DND-41 (cell line): ENCODE measurements at regions not wholly inside any gene's neighbourhood (a gene's known extent, or its start where the extent isn't known, plus 50 kb on each side); places are given as distances from the start of the nearest gene placed in this dataset.

Source experiments
- ATAC-seq: fragments of 200-7000 bp; cut with Tn5 transposase; 3 replicates; pipeline ENCODE4 v1.9.1; 2021; ENCODE audit warnings: low read depth; ENCODE audit not compliant: insufficient read depth
- DNase-seq: peaks from one replicate; pipeline ENCODE4 v3.0.0-alpha.2; 2020
- H2AFZ ChIP-seq: 2 replicates; pipeline ENCODE4 v1.6.0; 2012; ENCODE audit warnings: low read depth, low read length
- H3K27ac ChIP-seq: 2 replicates; pipeline ENCODE4 v1.5.1; 2012; ENCODE audit warnings: low read length, inconsistent platforms
- H3K27me3 ChIP-seq: fragments of 200-600 bp; sonication (generic); 2 replicates; pipeline ENCODE4 v1.6.0; 2012; ENCODE audit warnings: low read length, mild to moderate bottlenecking, inconsistent platforms; ENCODE audit not compliant: insufficient read depth, poor library complexity
- H3K36me3 ChIP-seq: 2 replicates; pipeline ENCODE4 v1.5.1; 2012; ENCODE audit warnings: low read length, inconsistent platforms; ENCODE audit not compliant: insufficient read depth
- H3K4me1 ChIP-seq: 2 replicates; pipeline ENCODE4 v1.5.1; 2012; ENCODE audit warnings: mild to moderate bottlenecking, low read length; ENCODE audit not compliant: insufficient read depth
- H3K4me2 ChIP-seq: 2 replicates; pipeline ENCODE4 v1.6.0; 2012; ENCODE audit warnings: mild to moderate bottlenecking, moderate library complexity, low read length, inconsistent platforms; ENCODE audit not compliant: insufficient read depth
- H3K4me3 ChIP-seq, 2 experiments: fragments of 200-600 bp in 1 of 2; shearing (Covaris generic) in 1 of 2; 2 replicates each; pipeline ENCODE4 v1.5.1; 2012 to 2016; ENCODE audit warnings: inconsistent platforms in 2 of 2, low read length in 2 of 2, mild to moderate bottlenecking in 2 of 2, low read depth in 1 of 2, moderate library complexity in 1 of 2
- H3K79me2 ChIP-seq: 2 replicates; pipeline ENCODE4 v1.6.0; 2012; ENCODE audit warnings: low read length, inconsistent platforms; ENCODE audit not compliant: insufficient read depth
- H3K9ac ChIP-seq: 2 replicates; pipeline ENCODE4 v1.6.0; 2012; ENCODE audit warnings: low read depth, mild to moderate bottlenecking, inconsistent platforms, low read length, moderate library complexity
- H3K9me3 ChIP-seq: 2 replicates; pipeline ENCODE4 v1.5.1; 2012; ENCODE audit warnings: low read length, moderate library complexity, mild to moderate bottlenecking, inconsistent platforms; ENCODE audit not compliant: insufficient read depth, severe bottlenecking
- H4K20me1 ChIP-seq: 2 replicates; pipeline ENCODE4 v1.6.0; 2012; ENCODE audit warnings: low read length; ENCODE audit not compliant: insufficient read depth
- EZH2 ChIP-seq: IDR thresholded peaks from 3 replicates; pipeline ENCODE4 v1.6.1; 2012; ENCODE audit warnings: borderline replicate concordance, low read depth, mild to moderate bottlenecking, moderate library complexity, low read length, inconsistent platforms; ENCODE audit not compliant: severe bottlenecking
- TF ChIP-seq, protein P1 (sequence below): IDR thresholded peaks from 2 replicates; pipeline ENCODE4 v1.5.1; 2012; ENCODE audit warnings: borderline replicate concordance, low read length, moderate library complexity, mild to moderate bottlenecking; ENCODE audit not compliant: poor library complexity, severe bottlenecking; ENCODE audit errors: extremely low read depth

DNA sequence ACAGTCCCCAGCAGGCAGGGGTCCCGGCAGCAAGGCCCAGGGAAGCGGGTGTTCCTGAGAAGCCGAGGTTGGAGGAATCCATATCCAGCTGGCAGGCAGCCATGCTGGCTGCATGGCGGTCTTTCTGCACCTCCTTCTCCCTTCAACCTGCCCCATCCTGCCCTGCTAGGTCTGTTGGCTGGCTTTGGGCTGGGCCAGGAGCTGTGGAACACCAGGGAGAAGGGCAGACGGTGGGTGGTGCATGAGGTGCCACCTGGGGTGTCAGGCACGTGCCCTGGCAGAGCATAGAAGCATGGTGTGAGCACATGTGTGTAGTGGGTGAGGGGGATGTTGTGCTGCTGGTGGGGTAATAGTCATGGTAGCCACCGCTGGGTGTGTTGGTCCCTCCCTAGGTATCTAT, 150.1 kb downstream of the PJA1 start:
- H3K4me1 ChIP-seq = no peaks in the 10 kb centered on the region
- H3K9ac ChIP-seq = no peak overlapping the region
- no peak overlapping the region for H2AFZ ChIP-seq
- H4K20me1 ChIP-seq = no peaks in the 10 kb centered on the region
- no peak for ATAC-seq
- H3K9me3 ChIP-seq = no peaks in the 10 kb centered on the region
- H3K4me3 ChIP-seq = no peak overlapping the region
- no peaks in the 10 kb centered on the region for H3K36me3 ChIP-seq
- no peaks in the 10 kb centered on the region for H3K27me3 ChIP-seq
- no peak for DNase-seq
- no peak overlapping the region for H3K4me2 ChIP-seq
- no peaks in the 10 kb centered on the region for H3K79me2 ChIP-seq
- no peak for TF ChIP-seq EZH2
- TF ChIP-seq, protein P1, sequence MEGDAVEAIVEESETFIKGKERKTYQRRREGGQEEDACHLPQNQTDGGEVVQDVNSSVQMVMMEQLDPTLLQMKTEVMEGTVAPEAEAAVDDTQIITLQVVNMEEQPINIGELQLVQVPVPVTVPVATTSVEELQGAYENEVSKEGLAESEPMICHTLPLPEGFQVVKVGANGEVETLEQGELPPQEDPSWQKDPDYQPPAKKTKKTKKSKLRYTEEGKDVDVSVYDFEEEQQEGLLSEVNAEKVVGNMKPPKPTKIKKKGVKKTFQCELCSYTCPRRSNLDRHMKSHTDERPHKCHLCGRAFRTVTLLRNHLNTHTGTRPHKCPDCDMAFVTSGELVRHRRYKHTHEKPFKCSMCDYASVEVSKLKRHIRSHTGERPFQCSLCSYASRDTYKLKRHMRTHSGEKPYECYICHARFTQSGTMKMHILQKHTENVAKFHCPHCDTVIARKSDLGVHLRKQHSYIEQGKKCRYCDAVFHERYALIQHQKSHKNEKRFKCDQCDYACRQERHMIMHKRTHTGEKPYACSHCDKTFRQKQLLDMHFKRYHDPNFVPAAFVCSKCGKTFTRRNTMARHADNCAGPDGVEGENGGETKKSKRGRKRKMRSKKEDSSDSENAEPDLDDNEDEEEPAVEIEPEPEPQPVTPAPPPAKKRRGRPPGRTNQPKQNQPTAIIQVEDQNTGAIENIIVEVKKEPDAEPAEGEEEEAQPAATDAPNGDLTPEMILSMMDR = no peak
- no peak overlapping the region for H3K27ac ChIP-seq

DNA sequence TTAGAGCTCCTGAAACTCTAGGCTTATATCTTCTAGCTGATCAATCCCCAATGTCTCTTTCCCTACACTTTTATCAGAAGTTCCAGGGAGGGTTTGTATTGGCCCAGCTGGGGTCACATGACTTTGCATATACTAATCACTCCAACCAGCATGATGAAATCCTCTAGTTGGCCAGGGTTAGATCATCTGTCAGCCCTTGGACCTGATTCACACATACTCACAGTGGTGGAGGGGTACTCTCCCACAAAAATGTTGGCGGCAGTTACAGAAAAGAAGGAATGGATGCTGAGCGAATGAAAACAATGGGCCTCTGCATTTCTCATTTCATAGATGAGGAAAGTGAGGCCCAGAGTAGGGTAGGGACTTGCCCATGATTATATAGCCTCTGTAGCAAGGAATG, 151.1 kb downstream of the PJA1 start:
- Histone ChIP-seq H3K9me3 (no peaks in the 10 kb centered on the region), H3K27me3 (no peaks in the 10 kb centered on the region)

DNA sequence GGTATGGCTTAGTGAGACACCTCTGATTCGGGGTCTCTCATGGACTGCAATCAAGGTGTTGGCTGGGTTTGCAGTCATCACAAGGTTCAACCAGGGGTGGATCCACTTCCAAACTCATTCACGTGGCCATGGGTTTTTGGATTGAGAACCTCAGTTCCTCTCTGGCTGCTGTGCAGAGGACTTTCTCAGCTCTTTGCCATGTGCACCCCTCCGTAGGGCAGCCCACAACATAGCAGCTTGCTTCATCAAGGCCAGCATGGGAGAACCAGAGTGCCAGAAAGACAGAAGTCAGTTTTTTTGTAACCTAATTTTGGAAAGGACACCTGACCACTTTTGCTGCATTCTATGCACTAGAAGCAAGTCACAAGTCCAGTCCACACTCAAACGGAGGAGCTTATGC, 154.9 kb downstream of the PJA1 start:
- Histone ChIP-seq H3K9ac (no peak overlapping the region), H3K4me2 (no peak overlapping the region), H3K36me3 (no peaks in the 10 kb centered on the region), H3K4me3 (no peak overlapping the region), H2AFZ (no peak overlapping the region), H3K79me2 (no peaks in the 10 kb centered on the region), H3K9me3 (no peaks in the 10 kb centered on the region), H3K27me3 (no peaks in the 10 kb centered on the region), H4K20me1 (no peaks in the 10 kb centered on the region), H3K4me1 (no peaks in the 10 kb centered on the region), H3K27ac (no peak overlapping the region)
- TF ChIP-seq, protein P1 = no peak
- TF ChIP-seq EZH2 = no peak
- ATAC-seq (no peak), DNase-seq (no peak)

More for the DNA sequence above, 151.1 kb downstream of the PJA1 start:
- Histone ChIP-seq H3K4me1 (no peaks in the 10 kb centered on the region), H3K79me2 (no peaks in the 10 kb centered on the region), H2AFZ (no peak overlapping the region), H3K4me2 (no peak overlapping the region), H3K9ac (no peak overlapping the region), H4K20me1 (no peaks in the 10 kb centered on the region), H3K4me3 (no peak overlapping the region), H3K36me3 (no peaks in the 10 kb centered on the region), H3K27ac (no peak overlapping the region)
- TF ChIP-seq EZH2 = no peak
- ATAC-seq = no peak
- no peak for DNase-seq

DNA sequence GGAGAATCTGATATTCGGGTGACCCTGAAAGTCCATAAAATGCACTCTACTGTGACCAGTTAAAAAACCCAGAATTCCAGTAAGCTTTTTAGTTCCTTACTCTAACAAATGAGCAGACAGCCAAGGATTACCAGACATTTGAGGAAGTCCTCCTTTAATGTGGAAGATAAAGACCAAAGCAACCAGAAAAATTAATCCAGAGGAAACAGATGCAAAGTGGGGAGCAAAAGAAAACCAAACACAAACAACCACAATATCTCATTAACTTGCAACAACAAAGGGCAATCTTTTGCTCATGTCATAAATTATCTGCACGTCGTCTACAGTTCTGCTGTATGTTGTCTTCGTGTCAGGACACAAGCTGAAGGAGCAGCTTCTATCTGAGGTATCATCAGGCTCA, 164.4 kb downstream of the PJA1 start:
- H3K4me3 ChIP-seq = no peak overlapping the region
- H3K9me3 ChIP-seq = no peaks in the 10 kb centered on the region
- ATAC-seq = no peak
- H3K27me3 ChIP-seq = no peaks in the 10 kb centered on the region
- no peaks in the 10 kb centered on the region for H3K36me3 ChIP-seq
- no peaks in the 10 kb centered on the region for H4K20me1 ChIP-seq
- H3K27ac ChIP-seq = no peak overlapping the region
- H3K79me2 ChIP-seq = no peaks in the 10 kb centered on the region
- no peak for TF ChIP-seq EZH2
- TF ChIP-seq, protein P1 = no peak
- no peak overlapping the region for H3K4me2 ChIP-seq
- no peak overlapping the region for H3K9ac ChIP-seq
- no peak for DNase-seq
- no peak overlapping the region for H2AFZ ChIP-seq
- no peaks in the 10 kb centered on the region for H3K4me1 ChIP-seq
